ENCODE measurements at regions not wholly inside any gene's neighbourhood (a gene's known extent, or its start where the extent isn't known, plus 50 kb on each side); places are given as distances from the start of the nearest gene placed in this dataset.

DNA sequence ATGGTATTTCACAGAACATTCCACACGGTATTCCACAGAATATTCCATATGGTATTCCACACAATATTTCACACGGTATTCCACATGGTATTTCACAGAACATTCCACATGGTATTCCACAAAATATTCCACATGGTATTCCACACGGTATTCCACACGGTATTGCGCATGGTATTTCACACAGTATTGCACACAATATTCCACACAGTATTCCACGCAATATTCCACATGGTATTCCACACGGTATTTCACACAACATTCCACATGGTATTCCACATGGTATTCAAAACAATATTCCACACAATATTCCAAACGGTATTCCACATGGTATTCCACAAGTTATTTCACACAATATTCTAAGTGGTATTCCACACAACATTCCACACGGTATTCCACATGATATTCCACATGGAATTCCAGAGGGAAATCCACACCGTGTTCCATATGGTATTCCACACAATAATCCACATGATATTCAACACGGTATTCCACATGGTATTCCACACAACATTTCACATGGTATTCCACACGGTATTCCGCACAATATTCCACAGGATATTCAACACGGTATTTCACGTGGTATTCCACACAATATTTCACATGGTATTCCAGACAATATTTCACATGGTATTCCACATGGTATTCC is 136.7 kb upstream of the CHST15 start:
- TF ChIP-seq, protein P1, sequence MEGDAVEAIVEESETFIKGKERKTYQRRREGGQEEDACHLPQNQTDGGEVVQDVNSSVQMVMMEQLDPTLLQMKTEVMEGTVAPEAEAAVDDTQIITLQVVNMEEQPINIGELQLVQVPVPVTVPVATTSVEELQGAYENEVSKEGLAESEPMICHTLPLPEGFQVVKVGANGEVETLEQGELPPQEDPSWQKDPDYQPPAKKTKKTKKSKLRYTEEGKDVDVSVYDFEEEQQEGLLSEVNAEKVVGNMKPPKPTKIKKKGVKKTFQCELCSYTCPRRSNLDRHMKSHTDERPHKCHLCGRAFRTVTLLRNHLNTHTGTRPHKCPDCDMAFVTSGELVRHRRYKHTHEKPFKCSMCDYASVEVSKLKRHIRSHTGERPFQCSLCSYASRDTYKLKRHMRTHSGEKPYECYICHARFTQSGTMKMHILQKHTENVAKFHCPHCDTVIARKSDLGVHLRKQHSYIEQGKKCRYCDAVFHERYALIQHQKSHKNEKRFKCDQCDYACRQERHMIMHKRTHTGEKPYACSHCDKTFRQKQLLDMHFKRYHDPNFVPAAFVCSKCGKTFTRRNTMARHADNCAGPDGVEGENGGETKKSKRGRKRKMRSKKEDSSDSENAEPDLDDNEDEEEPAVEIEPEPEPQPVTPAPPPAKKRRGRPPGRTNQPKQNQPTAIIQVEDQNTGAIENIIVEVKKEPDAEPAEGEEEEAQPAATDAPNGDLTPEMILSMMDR (optimal IDR thresholded peaks at IDR 0.05 in 1 of 3, IDR thresholded peaks at IDR 0.05 in 1 of 3, conservative IDR thresholded peaks at IDR 0.05 in 1 of 3; ENCODE audit: extremely low read depth in 1 of 3, insufficient read depth in 2 of 3, low read length in 3 of 3) = no peak
- no peak for TF ChIP-seq EZH2 (IDR thresholded peaks at IDR 0.05; ENCODE audit: low read length)
